Activated CD4-positive, alpha-beta T cell treated with anti-CD3 and anti-CD28 coated beads for 4 hours (primary cell): ENCODE measurements at regions not wholly inside any gene's neighbourhood (a gene's known extent, or its start where the extent isn't known, plus 50 kb on each side); places are given as distances from the start of the nearest gene placed in this dataset.
"Not testable (repeated sequence)": the region's sequence is repeated elsewhere in the genome, so short reads cannot be mapped to it uniquely, and the experiment has no call there.

ENCODE experiments used
- DNase-seq, 2 donors: peaks; one replicate each; pipeline ENCODE4 v3.0.0-alpha.2; 2020

DNA sequence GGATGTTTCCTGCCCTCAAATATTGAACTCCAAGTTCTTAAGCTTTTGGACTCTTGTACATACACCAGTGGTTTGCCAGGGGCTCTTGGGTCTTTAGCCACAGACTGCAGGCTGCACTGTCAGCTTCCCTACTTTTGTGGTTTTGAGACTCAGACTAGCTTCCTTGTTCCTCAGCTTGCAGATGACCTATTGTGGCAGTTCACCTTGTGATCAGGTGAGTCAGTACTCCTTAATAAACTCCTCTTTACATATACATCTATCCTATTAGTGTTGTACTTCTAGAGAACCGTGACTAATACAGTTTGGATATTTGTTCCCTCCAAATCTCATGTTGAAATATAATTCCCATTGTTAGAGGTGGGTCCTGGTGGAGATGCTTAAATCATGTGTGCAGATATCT, 681.9 kb upstream of the ARRDC3 start:
- no peak for DNase-seq

DNA sequence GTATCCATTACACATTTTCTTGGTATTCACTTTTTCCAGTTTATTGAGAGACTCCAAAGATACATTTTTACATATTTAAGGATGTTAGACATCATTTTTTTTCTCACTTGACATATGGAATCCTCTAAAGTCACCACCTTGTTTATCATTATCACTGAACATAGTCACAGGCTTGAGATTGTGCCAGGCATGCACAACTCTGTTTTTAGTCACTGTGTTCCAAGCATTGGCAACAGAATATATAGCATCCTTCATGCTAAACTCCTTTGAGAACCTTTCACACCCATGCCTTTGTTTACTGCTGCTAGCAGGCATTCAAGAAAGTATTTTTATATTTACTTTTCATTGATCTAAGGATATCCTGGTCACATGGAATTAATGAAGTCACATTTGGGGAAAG, 668.6 kb upstream of the ARRDC3 start:
- DNase-seq, result no peak

DNA sequence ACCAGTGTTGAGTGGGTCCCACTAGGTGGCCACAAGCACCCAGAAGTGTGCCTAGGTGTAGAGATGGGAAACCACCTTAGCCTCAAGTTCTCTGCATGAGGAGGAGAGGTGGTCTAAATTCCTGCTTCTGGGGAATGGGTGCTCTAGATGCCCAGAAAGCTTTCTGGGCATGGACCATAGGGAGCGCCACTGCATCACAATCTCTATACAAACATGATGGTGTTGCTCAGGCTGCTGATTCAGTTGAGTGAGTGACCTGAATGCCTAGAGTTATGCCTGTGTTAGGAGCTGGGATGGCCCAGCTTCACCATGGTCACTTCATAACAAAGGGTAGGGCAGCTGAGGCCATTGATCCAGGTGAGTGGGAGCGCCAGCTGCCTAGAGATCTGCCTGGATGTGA, 667.9 kb upstream of the ARRDC3 start:
- DNase-seq, result no peak

DNA sequence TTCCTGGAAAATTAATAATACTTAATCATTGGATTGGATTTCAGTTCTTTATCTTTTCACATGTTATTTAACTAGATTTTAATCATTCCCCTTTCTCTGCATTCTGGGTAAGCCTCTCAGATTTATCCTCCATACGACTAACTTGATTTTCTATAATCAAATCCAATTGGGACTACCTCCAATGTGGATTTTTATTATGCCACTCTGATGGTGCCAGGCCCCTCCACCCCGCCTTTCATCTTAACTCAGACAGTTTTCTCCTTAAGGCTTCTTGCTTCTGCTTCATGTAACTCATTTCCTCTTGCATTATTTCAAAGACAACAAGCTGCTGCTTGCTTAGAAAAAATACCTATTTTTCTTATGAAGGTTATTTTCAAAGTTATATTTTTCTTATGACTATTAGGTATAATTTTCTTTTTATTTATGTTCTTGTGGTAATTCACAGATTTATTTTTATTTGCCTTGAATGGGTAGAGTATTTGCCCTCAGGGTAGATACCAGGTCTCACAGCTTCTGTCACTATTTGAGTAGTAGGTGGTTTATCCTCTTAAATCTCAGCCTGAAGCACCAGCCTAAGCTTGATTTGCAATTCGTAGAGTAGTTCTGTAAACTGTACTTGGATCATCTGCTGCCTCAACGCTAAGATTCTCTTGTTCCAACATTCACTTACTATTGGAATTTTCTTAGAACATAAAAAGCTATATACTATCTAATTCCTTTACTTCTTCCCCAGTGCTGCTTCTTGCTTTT, 659.0 kb upstream of the ARRDC3 start:
- no peak for DNase-seq

DNA sequence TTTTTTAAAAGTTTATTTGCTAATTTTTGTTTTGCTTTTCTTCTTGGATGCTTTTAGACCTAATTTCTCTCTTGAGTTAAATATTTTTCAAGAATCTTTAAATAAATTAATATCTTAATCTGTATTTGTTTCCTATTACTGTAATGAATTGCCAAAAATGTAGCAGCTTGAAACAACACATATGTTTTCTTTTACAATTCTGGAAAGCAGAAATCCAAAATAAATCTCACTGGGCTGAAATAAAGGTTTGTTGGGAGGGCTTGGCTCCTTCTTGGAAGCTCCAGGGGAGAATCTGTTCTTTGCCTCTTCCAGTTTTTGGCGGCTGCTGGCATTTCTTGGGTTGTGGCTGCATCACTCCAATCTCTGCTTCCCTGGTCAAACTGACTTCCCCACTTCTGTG, 658.1 kb upstream of the ARRDC3 start:
- no peak for DNase-seq

DNA sequence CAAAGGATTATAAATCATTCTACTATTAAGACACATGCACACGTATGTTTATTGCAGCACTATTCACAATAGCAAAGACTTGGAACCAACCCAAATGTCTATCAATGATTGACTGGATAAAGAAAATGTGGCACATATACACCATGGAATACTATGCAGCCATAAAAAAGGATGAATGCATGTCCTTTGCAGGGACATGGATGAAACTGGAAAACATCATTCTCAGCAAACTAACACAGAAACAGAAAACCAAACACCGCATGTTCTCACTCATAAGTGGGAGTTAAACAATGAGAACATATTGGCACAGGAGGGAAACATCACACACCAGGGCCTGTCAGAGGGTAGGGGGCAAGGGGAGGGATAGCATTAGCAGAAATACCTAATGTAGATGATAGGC, 646.7 kb upstream of the ARRDC3 start:
- not testable (repeated sequence) for DNase-seq

DNA sequence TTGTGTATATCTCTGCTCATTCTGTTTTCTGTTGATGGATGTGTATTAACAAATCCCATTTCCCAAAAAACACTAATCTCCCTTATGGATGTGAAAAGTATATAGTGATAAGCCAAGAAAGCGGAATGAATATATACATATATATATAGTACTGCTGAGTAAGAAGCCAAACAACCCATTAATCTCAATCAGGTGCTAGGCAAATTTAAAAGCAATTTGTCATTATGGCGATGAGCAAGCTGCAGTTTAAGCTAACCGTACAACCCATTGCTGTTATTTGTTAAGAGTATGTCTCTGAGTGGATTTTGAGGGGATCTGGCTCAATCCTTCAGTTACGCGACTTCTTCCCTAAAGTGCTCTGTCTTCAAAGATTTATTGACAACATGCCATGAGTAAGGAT, 640.4 kb upstream of the ARRDC3 start:
- no peak for DNase-seq

DNA sequence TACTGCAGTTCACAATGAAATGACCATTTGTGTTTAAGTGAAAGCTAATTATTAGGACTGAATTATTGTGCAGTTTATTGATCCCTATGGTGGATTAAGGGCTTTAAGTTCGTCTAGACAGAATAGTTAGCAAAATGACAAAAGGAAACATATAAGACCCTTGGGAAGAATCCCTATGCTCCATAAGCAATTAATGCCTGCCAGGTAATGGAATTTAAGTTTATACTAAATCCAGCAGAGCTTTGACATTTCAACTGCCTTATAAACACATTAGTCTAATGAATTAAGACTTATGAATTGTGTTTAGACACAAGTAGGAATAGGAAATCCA, 640.0 kb upstream of the ARRDC3 start:
- DNase-seq, result no peak

DNA sequence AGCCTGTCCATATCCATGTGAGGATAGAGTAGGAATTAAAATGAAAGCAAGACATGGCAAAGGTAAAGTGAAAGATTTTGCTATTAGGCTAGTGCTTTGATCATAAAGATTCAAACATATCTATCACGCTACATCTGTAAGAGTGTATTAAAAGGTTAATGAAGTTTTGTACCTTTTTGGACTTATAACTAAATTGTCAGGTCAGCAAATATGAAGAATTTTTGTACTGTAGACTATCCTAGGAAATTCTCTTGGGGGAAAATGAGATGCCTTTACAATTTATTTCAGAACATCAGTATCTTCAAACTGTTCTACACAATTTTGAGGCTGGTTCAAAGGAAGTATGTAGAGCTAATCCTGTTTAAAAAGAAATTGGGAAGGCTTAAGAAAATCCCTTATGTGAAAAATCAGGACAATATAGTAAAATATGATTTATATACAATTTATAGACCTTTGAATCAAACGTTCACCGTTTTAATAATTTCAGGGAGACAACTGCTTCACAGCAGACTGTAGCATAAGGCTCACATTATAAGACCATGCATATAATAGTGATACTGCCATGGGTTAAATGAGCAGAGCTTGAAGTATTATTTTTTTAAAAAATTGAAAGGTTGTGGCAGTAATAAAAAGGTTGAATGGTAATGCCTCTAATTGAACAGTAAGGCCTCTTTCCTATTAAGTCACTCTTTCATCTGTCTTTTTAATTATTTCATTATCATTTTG, 639.5 kb upstream of the ARRDC3 start:
- DNase-seq, result no peak

DNA sequence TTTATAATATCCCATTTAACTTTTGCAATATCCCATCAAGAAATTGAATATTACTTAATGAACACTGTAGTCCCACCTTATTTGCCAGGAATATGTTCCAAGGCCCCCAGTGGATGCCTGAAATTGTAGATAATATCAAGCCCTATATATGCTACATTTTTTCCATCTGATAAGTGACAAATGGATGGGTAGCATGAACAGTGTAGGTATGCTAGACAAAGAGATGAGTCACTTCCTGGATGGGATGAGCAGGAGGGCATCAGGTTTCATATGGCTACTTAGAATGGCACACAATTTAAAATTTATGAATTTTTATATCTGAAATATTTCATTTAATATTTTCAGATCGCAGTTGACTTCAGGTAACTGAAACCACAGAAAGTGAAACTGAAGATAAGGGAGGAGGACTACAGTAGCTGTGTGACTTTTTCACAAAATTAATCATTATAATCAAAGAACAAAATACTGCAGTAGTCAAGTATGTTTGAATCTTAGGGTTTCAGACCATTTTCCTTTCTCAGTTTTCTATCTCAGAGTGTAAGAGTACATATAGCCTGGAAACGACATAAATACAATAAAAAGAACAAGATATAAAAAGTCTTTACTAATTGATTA, 636.4 kb upstream of the ARRDC3 start:
- no peak for DNase-seq

DNA sequence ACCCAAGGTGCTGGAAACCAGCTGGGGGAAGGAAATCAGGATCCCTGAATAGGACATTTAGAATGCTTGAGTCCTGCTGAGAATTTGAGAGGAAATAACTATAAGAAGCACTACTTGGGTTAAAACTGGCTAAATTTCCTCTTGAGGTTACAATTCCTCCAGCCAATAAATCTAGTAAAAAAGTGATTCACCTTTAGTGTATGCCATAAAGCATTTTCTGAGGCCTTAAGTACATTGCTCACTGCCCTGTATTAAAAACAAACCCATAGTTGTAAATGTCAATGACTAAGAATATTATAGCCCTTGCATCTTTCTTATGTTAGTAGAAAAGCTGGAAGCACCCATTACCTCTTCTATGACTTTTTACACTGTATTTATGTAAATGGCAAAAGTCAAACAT, 634.7 kb upstream of the ARRDC3 start:
- DNase-seq, result no peak

DNA sequence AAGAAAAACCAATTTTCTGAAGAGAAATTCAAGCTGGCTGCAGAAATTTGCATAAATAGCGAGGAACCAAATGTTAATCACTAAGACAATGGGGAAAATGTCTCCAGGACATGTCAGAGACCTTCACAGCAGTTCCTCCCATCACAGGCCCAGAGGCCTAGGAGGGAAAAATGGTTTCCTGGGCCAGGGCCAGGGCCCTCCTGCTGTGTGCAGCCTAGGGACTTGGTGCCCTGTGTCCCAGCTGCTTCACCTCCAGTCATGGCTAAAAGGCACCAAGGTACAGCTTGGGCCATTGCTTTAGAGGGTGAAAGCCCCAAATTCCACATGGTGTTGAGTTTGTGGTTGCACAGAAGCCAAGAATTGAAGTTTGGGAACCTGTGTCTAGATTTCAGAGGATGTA, 628.7 kb upstream of the ARRDC3 start:
- not testable (repeated sequence) for DNase-seq

DNA sequence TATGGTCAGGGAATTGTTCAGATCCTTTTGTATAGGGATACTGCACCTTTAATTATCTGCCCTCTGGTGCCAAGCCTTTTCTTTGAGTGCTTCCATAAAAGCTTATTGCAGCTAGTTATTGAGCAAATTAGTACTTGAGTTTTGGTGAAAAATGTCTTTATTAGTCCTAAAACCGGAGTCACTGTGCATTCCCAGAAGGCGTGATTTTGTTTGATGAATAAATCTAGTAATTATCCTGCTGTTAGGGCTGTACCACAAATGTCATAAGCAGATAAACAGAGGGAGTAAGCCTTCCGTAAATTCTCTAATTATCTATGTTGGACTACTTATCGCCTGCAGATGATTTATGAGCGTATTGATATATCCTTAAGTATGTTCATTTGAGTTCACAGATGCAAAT, 620.7 kb upstream of the ARRDC3 start:
- no peak for DNase-seq

DNA sequence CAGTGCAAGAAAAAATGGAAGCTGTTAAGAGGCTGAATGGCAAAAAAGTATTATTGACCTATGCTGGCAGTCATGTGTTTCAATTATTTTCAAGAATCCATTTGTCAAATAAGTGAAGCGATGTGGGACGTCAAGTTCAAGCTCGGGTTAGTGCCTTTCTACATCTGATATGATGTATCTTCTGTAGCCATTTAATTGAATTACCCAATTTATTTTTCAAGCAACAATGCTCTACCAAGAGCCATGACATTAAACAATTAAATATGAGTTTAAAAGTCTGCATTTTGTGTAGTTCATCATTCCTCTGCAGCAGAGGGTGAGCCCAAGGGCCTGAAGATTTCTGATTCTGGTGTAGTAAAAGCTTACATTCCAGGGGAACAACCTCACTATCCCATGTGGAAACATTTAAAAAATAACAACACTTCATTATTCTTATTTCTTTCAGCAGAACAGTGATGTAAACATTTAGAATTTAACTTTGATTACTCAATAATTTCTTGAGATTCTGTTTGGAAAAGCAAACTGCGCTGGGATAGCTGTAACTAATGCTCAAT, 619.7 kb upstream of the ARRDC3 start:
- no peak for DNase-seq

DNA sequence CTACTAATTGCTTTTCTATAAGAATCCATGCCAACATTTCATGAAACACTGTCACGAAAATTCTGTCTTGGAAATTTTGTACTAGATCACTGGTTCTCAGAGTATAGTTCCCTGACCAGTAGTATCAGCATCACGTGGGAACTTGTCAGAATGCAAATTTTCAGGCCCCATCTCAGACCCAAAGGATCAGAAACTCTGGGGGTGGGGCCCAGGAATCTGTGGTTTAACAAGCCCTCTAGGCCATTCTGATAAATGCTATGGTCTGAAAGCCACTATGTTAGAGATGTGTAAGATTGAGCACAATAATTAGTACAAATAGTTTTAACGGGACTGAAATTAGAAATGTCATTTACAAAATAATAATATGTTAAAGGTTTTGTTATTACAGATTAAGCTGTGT, 615.7 kb upstream of the ARRDC3 start:
- DNase-seq, result no peak

DNA sequence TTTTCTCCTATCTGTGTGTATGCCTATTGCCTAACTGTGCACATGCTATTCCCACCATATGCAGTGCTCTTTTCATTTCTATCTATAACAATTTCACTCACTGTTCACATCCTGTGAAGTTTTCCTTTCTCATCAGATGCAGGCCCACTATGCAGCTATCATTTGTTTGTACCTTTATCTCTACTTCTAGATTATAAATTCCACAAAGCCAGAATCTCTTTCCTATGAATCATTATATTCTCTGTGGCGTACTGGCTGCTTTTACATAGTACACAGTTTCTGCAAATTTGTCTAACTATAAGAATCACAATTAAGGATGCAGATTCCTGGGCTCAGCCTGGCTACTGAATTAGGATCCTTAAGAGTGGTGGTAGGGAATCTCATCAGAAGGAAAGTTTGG, 600.8 kb upstream of the ARRDC3 start:
- no peak for DNase-seq

DNA sequence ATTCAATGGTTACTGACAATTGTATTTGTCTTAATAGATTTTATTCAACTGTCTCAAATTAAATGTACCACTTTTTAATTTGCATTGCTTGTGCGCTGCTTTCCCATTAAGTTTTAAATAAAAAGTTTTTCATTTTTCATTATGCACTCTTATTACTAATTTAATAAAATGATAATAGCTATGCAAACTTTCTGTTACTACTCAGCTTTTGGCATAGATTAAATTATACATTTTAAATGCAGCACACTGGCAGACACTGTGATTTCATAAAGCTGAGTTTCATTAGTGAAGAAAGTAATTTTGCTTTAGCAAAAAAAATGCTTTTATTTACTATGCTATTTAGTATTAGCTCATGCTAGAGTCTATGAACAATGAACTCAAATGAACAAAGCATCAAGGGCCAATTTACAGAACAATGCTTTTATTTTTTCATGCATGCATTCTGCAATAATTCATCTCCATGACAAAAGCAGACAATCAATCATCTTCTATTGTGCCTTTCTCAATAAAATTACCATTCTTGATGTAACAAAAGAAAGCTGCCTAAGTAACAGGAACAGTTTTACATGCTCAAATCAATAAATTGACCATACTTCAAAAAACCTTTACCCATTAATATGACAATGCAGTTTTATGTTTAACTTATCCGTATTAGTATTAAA, 595.2 kb upstream of the ARRDC3 start:
- no peak for DNase-seq

DNA sequence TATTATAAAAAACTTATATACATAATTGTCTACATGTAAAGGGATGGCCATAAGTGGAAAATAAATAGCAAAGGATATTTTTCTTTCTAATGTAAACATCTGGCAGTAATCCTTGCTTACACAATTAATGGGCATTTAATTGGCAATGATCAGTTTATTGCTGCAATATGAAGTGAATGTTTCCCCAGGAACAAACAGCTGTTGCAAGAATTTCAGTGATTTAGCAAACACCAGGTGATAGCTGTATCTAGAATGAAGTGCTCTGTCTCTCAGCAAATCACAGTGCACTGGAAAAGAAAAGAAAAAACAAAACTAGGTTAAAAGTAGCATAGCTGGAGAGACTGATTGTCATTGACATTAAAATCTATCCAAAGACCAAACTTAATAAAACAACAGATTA, 594.5 kb upstream of the ARRDC3 start:
- no peak for DNase-seq

DNA sequence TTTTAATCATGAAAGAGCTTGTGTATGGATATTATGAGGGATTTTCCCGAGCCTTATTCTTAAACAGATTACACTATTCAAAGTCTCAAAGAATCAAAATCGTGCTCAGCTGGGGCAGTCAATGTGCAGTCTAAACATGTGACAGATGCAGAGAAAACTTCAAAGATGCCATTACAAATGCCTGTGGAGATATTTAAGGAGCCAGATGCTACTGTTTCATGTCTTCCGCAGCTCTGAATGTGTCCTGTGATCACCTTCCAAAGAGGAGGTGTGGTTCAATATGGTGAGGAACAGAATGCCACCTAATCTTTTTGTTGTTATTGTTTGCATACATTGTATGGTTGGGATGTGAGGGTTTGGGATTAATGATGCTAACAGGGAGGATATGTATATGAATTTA, 593.3 kb upstream of the ARRDC3 start:
- DNase-seq, result no peak

DNA sequence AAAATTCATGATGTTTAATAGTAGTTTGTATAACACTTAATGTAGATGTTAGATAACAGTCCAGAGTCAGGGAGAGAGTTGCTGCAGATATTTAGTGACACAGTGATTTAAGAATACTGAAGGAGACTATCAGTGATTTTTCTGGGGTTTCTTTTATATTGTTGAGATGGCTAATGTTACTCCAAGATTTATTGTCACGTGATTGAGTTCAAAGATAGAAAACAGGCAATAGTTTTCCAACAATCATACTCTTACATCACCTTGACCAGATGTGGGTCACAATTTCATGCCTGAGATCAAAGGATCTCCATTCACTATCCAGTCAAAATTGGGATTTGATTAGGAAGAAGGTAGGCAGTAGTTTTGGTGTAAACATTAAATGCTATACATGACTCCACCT, 580.0 kb upstream of the ARRDC3 start:
- no peak for DNase-seq

DNA sequence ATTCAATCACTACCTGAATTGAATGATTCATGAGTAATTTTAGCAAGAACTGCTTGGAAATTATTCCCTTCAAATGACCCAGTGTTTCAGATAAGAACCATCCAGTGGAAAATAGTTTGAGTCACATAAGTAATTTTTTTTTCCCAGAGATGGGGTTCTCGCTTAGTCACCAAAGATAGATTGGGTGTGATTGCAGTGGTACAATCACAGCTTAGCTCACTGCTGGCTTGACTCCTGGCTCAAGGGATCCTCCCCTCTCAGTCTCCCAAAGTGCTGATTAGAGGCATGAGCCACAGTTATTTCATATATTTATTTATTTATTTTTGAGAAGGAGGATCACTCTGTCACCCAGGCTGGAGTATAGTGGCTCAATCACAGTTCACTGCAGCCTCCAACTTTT, 574.5 kb upstream of the ARRDC3 start:
- DNase-seq, result no peak

DNA sequence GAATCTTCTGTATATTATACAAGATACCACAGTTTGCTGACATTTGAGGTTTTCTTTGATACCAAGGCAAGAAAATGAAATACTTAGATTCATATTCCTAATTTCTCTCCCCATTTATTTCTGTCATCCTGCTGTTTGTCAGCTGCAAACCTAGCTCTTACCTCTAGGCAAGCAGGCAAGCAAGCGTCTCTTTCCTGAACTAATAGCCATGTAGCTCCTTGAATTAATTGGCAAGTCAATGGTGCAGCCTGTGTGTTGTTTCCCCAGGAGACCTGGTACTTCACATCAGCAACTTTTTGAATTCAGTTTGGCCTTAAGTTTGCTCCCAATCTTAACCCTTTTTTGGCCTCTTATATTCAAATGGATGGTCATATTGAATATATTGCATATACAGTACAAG, 573.6 kb upstream of the ARRDC3 start:
- no peak for DNase-seq

DNA sequence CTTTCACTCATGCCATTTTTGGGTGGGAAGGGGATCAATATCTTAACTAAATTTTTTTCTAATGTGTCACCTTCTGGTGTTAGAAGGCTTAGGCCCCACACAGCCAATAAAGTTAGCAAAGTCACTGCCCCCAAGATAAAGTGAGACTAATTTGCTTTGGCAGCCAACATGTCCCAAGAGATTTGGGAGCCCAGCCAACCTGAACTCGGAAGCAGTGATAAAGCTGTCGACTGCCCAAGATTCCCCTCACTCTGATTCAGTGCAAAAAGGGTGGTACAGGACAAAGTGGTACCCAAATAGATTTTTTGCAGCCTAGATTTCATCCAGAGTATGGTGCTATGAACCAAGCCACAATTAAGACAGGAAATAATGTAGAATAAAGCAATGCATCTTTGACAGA, 572.5 kb upstream of the ARRDC3 start:
- DNase-seq, result no peak

DNA sequence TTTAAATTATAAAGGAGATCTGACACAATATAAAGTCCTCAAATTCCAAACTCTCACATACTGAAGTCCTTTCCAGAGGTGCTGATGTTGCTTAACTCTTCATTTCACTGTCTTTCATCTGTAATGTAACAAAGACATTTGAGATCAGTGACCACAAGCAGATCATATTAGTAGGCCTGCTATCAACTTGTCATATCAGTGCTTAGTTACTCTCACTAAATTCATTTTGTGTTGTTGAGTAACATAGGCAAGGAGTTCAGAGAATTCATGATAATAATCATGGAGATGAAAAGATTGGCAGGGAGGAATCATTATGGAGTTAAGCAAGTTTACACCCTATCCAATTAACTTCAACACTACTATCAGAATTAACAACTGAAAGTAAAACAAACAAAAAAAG, 571.0 kb upstream of the ARRDC3 start:
- DNase-seq, result no peak
